GM12891 (cell line): ENCODE measurements at regions not wholly inside any gene's neighbourhood (a gene's known extent, or its start where the extent isn't known, plus 50 kb on each side); places are given as distances from the start of the nearest gene placed in this dataset.

Experiments used
- DNase-seq: peaks from one replicate; pipeline ENCODE4 v3.0.0; 2011; ENCODE audit warnings: low spot score; ENCODE audit not compliant: insufficient read length
- FAIRE-seq: peaks from 2 replicates; lab custom pipeline; 2011; peaks lifted over from hg19 to GRCh38; lab: Jason Lieb, UNC
- PAX5 ChIP-seq: IDR thresholded peaks from 2 replicates; pipeline ENCODE4 v1.6.1; 2011; ENCODE audit warnings: low read length, moderate library complexity, mild to moderate bottlenecking; ENCODE audit not compliant: insufficient read depth, severe bottlenecking
- POLR2A ChIP-seq: IDR thresholded peaks from 2 replicates; pipeline ENCODE4 v1.6.1; 2011; ENCODE audit warnings: low read depth, low read length, control low read depth
- POLR2AphosphoS5 ChIP-seq: IDR thresholded peaks from 2 replicates; pipeline ENCODE4 v1.6.1; 2011; ENCODE audit warnings: low read depth, low read length, control low read depth
- POU2F2 ChIP-seq: IDR thresholded peaks from 2 replicates; pipeline ENCODE4 v1.6.1; 2011; ENCODE audit warnings: low read depth, mild to moderate bottlenecking, control low read depth, low read length, moderate library complexity
- SPI1 ChIP-seq: IDR thresholded peaks from 2 replicates; pipeline ENCODE4 v1.6.1; 2011; ENCODE audit warnings: low read depth, low read length, control low read depth
- TAF1 ChIP-seq: IDR thresholded peaks from 2 replicates; pipeline ENCODE4 v1.6.1; 2011; ENCODE audit warnings: low read depth, low read length, control low read depth

GRCh38 chr4:133776961-133777360 is 424.6 kb downstream of the PABPC4L start:
- no peak for TF ChIP-seq SPI1
- TF ChIP-seq POLR2AphosphoS5 = no peak
- TF ChIP-seq POU2F2 = no peak
- no peak for TF ChIP-seq TAF1
- TF ChIP-seq POLR2A = no peak
- TF ChIP-seq PAX5 = no peak
- DNase-seq = no peak
- no peak for FAIRE-seq

GRCh38 chr4:133776503-133776902 is 425.1 kb downstream of the PABPC4L start:
- DNase-seq (no peak), FAIRE-seq (no peak)
- TF ChIP-seq TAF1 (no peak), SPI1 (no peak), POU2F2 (no peak), POLR2A (no peak), PAX5 (no peak), POLR2AphosphoS5 (no peak)

- no peak for TF ChIP-seq POLR2A
- TF ChIP-seq PAX5 = no peak
- TF ChIP-seq POLR2AphosphoS5 = no peak
- TF ChIP-seq POU2F2 = no peak
- no peak for TF ChIP-seq TAF1
- no peak for TF ChIP-seq SPI1
- DNase-seq = no peak
- FAIRE-seq = no peak
These were observed 425.7 kb downstream of the PABPC4L start for GRCh38 chr4:133775881-133776280.

- DNase-seq (no peak), FAIRE-seq (no peak)
- TF ChIP-seq PAX5 = no peak
- TF ChIP-seq POLR2A = no peak
- TF ChIP-seq POLR2AphosphoS5 = no peak
- TF ChIP-seq TAF1 = no peak
- TF ChIP-seq POU2F2 = no peak
- no peak for TF ChIP-seq SPI1
These were observed 426.1 kb downstream of the PABPC4L start for GRCh38 chr4:133775469-133775868.

- DNase-seq (no peak), FAIRE-seq (no peak)
- TF ChIP-seq SPI1 (no peak), PAX5 (no peak), POU2F2 (no peak), POLR2AphosphoS5 (no peak)
These were observed 442.2 kb downstream of the PABPC4L start for GRCh38 chr4:133759428-133759827.

- DNase-seq (no peak), FAIRE-seq (no peak)
- no peak for TF ChIP-seq SPI1
- no peak for TF ChIP-seq TAF1
- no peak for TF ChIP-seq POU2F2
These were observed 459.8 kb downstream of the PABPC4L start for GRCh38 chr4:133741766-133742165.

GRCh38 chr4:133720001-133720400 is 481.6 kb downstream of the PABPC4L start:
- DNase-seq = no peak
- FAIRE-seq = no peak
- no peak for TF ChIP-seq SPI1
- TF ChIP-seq POLR2A = no peak
- no peak for TF ChIP-seq TAF1
- TF ChIP-seq POU2F2 = no peak
- TF ChIP-seq PAX5 = no peak
- TF ChIP-seq POLR2AphosphoS5 = no peak

GRCh38 chr4:133719098-133719497 is 482.5 kb downstream of the PABPC4L start:
- no peak for TF ChIP-seq POLR2AphosphoS5
- TF ChIP-seq POU2F2 = no peak
- no peak for TF ChIP-seq PAX5
- no peak for TF ChIP-seq POLR2A
- no peak for TF ChIP-seq SPI1
- TF ChIP-seq TAF1 = no peak
- DNase-seq = no peak
- no peak for FAIRE-seq

- DNase-seq (no peak), FAIRE-seq (no peak)
- TF ChIP-seq PAX5 (no peak), POLR2A (no peak), TAF1 (no peak), POU2F2 (no peak), POLR2AphosphoS5 (no peak), SPI1 (no peak)
These were observed 487.4 kb downstream of the PABPC4L start for GRCh38 chr4:133714211-133714610.

GRCh38 chr4:133713340-133713739 is 488.2 kb downstream of the PABPC4L start:
- TF ChIP-seq POU2F2 (no peak), PAX5 (no peak), POLR2A (no peak)
- FAIRE-seq = no peak
- DNase-seq = no peak

- DNase-seq (no peak), FAIRE-seq (no peak)
- TF ChIP-seq TAF1 = no peak
- TF ChIP-seq POU2F2 = no peak
- no peak for TF ChIP-seq PAX5
- no peak for TF ChIP-seq POLR2AphosphoS5
- no peak for TF ChIP-seq SPI1
These were observed 489.8 kb downstream of the PABPC4L start for GRCh38 chr4:133711817-133712216.
